Keratinocyte (primary cell): ENCODE measurements at regions not wholly inside any gene's neighbourhood (a gene's known extent, or its start where the extent isn't known, plus 50 kb on each side); places are given as distances from the start of the nearest gene placed in this dataset.

Source experiments
- DNase-seq: peaks from one replicate; pipeline ENCODE4 v3.0.0-alpha.2; 2011; ENCODE audit warnings: low read depth, missing footprints, low spot score
- FAIRE-seq: peaks from 2 replicates; lab custom pipeline; 2011; peaks lifted over from hg19 to GRCh38; lab: Jason Lieb, UNC
- H2AFZ ChIP-seq: 2 replicates; pipeline ENCODE4 v1.6.0; 2012; ENCODE audit warnings: low read length, control low read depth, inconsistent platforms; ENCODE audit not compliant: control insufficient read depth
- H3K27ac ChIP-seq: 2 replicates; pipeline ENCODE4 v1.5.1; 2011; ENCODE audit warnings: low read length; ENCODE audit not compliant: control insufficient read depth, insufficient read depth
- H3K27me3 ChIP-seq: 3 replicates; pipeline ENCODE4 v1.6.0; 2011; ENCODE audit warnings: low read length; ENCODE audit not compliant: control insufficient read depth, insufficient read depth; ENCODE audit errors: extremely low read depth
- H3K36me3 ChIP-seq, 2 experiments: 2 replicates in 1 of 2; 3 replicates in 1 of 2; pipeline ENCODE4 v1.5.1; 2011; ENCODE audit warnings: low read length in 2 of 2, mild to moderate bottlenecking in 1 of 2; ENCODE audit not compliant: control insufficient read depth in 2 of 2, insufficient read depth in 2 of 2; ENCODE audit errors: extremely low read depth in 1 of 2
- H3K4me1 ChIP-seq: 3 replicates; pipeline ENCODE4 v1.5.1; 2011; ENCODE audit warnings: low read length; ENCODE audit not compliant: control insufficient read depth, insufficient read depth; ENCODE audit errors: extremely low read depth
- H3K4me2 ChIP-seq: 3 replicates; pipeline ENCODE4 v1.6.0; 2011; ENCODE audit warnings: low read depth, low read length; ENCODE audit not compliant: control insufficient read depth, insufficient read depth; ENCODE audit errors: extremely low read depth
- H3K4me3 ChIP-seq, 3 experiments: fragments of 200-600 bp in 1 of 3; sonication (generic) in 1 of 3; 2 replicates in 2 of 3; 3 replicates in 1 of 3; pipeline ENCODE4 v1.5.1; 2011 to 2016; ENCODE audit warnings: low read length in 3 of 3, mild to moderate bottlenecking in 3 of 3, control low read depth in 2 of 3, inconsistent platforms in 1 of 3, low read depth in 1 of 3, mixed read lengths in 1 of 3, mixed run types in 1 of 3, moderate library complexity in 1 of 3; ENCODE audit not compliant: control insufficient read depth in 2 of 3, insufficient read depth in 2 of 3; ENCODE audit errors: extremely low read depth in 1 of 3
- H3K79me2 ChIP-seq: 2 replicates; pipeline ENCODE4 v1.6.0; 2012; ENCODE audit warnings: low read length; ENCODE audit not compliant: control insufficient read depth, insufficient read depth
- H3K9ac ChIP-seq: 3 replicates; pipeline ENCODE4 v1.6.0; 2011; ENCODE audit warnings: low read length; ENCODE audit not compliant: control insufficient read depth, insufficient read depth; ENCODE audit errors: extremely low read depth
- H3K9me1 ChIP-seq: 3 replicates; pipeline ENCODE4 v1.6.0; 2011; ENCODE audit warnings: low read length; ENCODE audit not compliant: control insufficient read depth, insufficient read depth; ENCODE audit errors: extremely low read depth
- H3K9me3 ChIP-seq: 2 replicates; pipeline ENCODE4 v1.5.1; 2012; ENCODE audit warnings: low read depth, low read length; ENCODE audit not compliant: control insufficient read depth
- H4K20me1 ChIP-seq: 3 replicates; pipeline ENCODE4 v1.6.0; 2011; ENCODE audit warnings: low read length; ENCODE audit not compliant: control insufficient read depth, insufficient read depth; ENCODE audit errors: extremely low read depth
- EZH2 ChIP-seq: IDR thresholded peaks from one replicate; pipeline ENCODE4 v1.6.1; 2012; ENCODE audit warnings: inconsistent platforms, mild to moderate bottlenecking, low read length, moderate library complexity
- dilution Hi-C: fragments of 300-500 bp; cut with MboI; formaldehyde crosslinking; loops from one replicate; pipeline ENCODE4 v1.7.0; 2020; ENCODE audit warnings: low sequenced_read_pairs; ENCODE audit not compliant: extremely low pct_ligation_motif_present
- TF ChIP-seq, protein P1 (sequence below), 3 experiments: IDR thresholded peaks in 1 of 3; conservative IDR thresholded peaks in 1 of 3; optimal IDR thresholded peaks in 1 of 3; 2 replicates in 2 of 3; 3 replicates in 1 of 3; pipeline versions ENCODE3 to v1.5.1; 2011; ENCODE audit warnings: low read length in 3 of 3, mild to moderate bottlenecking in 3 of 3, moderate library complexity in 2 of 3, control low read depth in 1 of 3, inconsistent platforms in 1 of 3; ENCODE audit not compliant: insufficient read depth in 2 of 3; ENCODE audit errors: extremely low read depth in 1 of 3

DNA sequence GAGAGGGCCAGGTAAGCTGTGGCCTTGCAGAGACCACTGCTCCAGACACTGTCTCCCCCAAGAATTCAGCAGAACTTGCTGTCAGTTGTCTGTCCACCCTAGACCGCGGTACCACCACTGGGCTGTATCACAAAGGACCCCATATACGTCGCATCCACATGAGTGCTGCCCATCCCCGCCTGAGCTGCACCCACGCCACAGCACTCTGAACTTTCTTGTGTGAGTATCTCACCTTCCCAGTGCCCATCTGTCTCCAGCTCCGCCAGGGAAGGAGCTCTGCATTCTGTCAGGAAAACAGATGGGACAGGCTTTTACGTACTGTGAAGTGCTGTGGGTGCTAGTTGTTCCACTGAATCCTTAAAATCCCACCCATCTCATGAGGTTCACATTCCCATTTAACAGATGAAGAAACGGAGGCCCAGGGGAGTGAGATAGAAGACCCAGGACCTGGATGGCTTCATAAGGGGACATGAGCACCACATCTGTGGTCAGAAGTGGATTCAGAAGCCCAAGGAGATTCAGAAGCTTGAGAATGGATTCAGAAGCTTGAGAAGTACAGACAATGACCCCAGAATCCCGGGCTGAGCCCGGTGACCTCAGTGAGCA is 102.5 kb upstream of the ZMIZ1 start:
- Histone ChIP-seq H2AFZ (no peak overlapping the region), H3K27me3 (no peaks in the 10 kb centered on the region), H3K36me3 (no peaks in the 10 kb centered on the region), H3K9me1 (no peaks in the 10 kb centered on the region), H3K9ac (no peak overlapping the region), H3K79me2 (no peaks in the 10 kb centered on the region), H3K4me3 (no peak overlapping the region), H3K4me1 (peaks cover 23% of the 10 kb centered on the region), H4K20me1 (no peaks in the 10 kb centered on the region), H3K9me3 (no peaks in the 10 kb centered on the region), H3K27ac (no peak overlapping the region), H3K4me2 (no peak overlapping the region)
- no peak for DNase-seq
- TF ChIP-seq, protein P1, sequence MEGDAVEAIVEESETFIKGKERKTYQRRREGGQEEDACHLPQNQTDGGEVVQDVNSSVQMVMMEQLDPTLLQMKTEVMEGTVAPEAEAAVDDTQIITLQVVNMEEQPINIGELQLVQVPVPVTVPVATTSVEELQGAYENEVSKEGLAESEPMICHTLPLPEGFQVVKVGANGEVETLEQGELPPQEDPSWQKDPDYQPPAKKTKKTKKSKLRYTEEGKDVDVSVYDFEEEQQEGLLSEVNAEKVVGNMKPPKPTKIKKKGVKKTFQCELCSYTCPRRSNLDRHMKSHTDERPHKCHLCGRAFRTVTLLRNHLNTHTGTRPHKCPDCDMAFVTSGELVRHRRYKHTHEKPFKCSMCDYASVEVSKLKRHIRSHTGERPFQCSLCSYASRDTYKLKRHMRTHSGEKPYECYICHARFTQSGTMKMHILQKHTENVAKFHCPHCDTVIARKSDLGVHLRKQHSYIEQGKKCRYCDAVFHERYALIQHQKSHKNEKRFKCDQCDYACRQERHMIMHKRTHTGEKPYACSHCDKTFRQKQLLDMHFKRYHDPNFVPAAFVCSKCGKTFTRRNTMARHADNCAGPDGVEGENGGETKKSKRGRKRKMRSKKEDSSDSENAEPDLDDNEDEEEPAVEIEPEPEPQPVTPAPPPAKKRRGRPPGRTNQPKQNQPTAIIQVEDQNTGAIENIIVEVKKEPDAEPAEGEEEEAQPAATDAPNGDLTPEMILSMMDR (optimal IDR thresholded peaks at IDR 0.05 in 1 of 3, IDR thresholded peaks at IDR 0.05 in 1 of 3, conservative IDR thresholded peaks at IDR 0.05 in 1 of 3; ENCODE audit: extremely low read depth in 1 of 3, insufficient read depth in 2 of 3, low read length in 3 of 3): no peak
- TF ChIP-seq EZH2: no peak
- dilution Hi-C loops: no loop called here
- no peak for FAIRE-seq

DNA sequence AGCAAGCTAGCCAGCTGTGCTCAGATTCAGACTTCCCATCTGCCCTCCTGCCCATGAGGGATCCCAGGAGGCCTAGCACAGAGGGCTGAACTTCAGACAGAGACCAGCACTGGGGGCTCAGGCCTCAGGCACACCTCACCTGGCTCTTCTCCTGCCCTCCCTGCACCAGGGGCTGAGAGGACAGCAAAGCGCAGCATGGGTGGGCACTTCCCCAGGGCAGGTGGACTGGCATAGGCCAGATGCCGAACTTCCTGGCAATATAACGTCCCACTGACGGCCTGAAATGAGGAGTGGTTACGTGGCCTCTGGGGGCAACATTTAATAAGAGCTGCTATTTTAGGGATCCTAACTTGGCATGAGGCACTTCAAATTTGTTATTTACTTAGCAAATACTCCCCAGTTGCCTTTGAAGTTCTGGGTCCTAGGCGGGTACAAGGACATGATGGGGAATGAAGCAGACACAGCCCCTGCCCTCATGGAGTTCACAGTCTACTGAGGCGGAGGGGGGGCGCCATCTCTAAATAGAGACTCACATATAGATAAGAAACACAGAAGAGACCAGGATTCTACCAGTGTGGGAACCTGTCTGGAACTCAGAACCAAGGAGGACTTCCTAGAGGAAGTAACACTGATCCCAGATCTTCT is 101.8 kb upstream of the ZMIZ1 start:
- H3K36me3 ChIP-seq: no peaks in the 10 kb centered on the region
- H4K20me1 ChIP-seq: no peaks in the 10 kb centered on the region
- H3K9me1 ChIP-seq: no peaks in the 10 kb centered on the region
- TF ChIP-seq, protein P1 (optimal IDR thresholded peaks at IDR 0.05 in 1 of 3, IDR thresholded peaks at IDR 0.05 in 1 of 3, conservative IDR thresholded peaks at IDR 0.05 in 1 of 3; ENCODE audit: extremely low read depth in 1 of 3, insufficient read depth in 2 of 3, low read length in 3 of 3): no peak
- no peak for TF ChIP-seq EZH2
- no peak overlapping the region for H3K27ac ChIP-seq
- H3K79me2 ChIP-seq: no peaks in the 10 kb centered on the region
- FAIRE-seq (no peak), DNase-seq (no peak)
- H3K4me2 ChIP-seq: no peak overlapping the region
- H3K4me1 ChIP-seq: peaks cover 23% of the 10 kb centered on the region
- H3K9ac ChIP-seq: no peak overlapping the region
- no peaks in the 10 kb centered on the region for H3K9me3 ChIP-seq
- no peaks in the 10 kb centered on the region for H3K27me3 ChIP-seq
- H3K4me3 ChIP-seq: no peak overlapping the region
- dilution Hi-C loops: no loop called here
- H2AFZ ChIP-seq: no peak overlapping the region
